GM12878 (cell line): ENCODE measurements at regions not wholly inside any gene's neighbourhood (a gene's known extent, or its start where the extent isn't known, plus 50 kb on each side); places are given as distances from the start of the nearest gene placed in this dataset. TPM values are rescaled to one million over a fixed set of nuclear protein-coding genes. Genes with fewer than 3 reads are reported as not detected.

Source experiments
- CEBPB ChIP-seq, 2 experiments: fragments of 150-350 bp in 1 of 2; IDR thresholded peaks; 2 replicates each; pipeline ENCODE4 v1.6.1; 2012 to 2014; ENCODE audit warnings: low read depth in 2 of 2, low read length in 2 of 2, borderline replicate concordance in 1 of 2, inconsistent platforms in 1 of 2
- EZH2 ChIP-seq: IDR thresholded peaks from 2 replicates; pipeline ENCODE4 v1.6.1; 2012; ENCODE audit warnings: low read depth, mild to moderate bottlenecking, control low read depth, inconsistent platforms, low read length, borderline replicate concordance; ENCODE audit not compliant: control insufficient read depth
- LARP7 ChIP-seq: fragments of 450-650 bp; IDR thresholded peaks from 2 replicates; pipeline ENCODE4 v1.6.1; 2017; ENCODE audit warnings: mild to moderate bottlenecking
- NR2F1 ChIP-seq: fragments of 450-650 bp; conservative IDR thresholded peaks from 2 replicates; pipeline ENCODE4 v1.6.1; 2017; ENCODE audit warnings: mild to moderate bottlenecking
- RELA ChIP-seq: fragments of 450-650 bp; IDR thresholded peaks from 2 replicates; pipeline ENCODE4 v1.8.0; 2014; ENCODE audit warnings: borderline replicate concordance; ENCODE audit not compliant: partially characterized antibody
- SMAD1 ChIP-seq: fragments of 450-650 bp; IDR thresholded peaks from 2 replicates; pipeline ENCODE4 v1.6.1; 2018; ENCODE audit warnings: mild to moderate bottlenecking, low read depth; ENCODE audit not compliant: partially characterized antibody
- SUZ12 ChIP-seq: fragments of 200-600 bp; sonication (generic); IDR thresholded peaks from one replicate; pipeline ENCODE4 v1.6.1; 2018; ENCODE audit warnings: antibody characterized with exemption, mild to moderate bottlenecking; ENCODE audit not compliant: unreplicated experiment
- TARDBP ChIP-seq: IDR thresholded peaks from 2 replicates; pipeline ENCODE4 v1.6.1; 2016; ENCODE audit warnings: borderline replicate concordance
- small RNA-seq: library from RNA; depleted of rRNA; stranded (forward); fragments of <200 nt; gene quantifications from one replicate; pipeline ENCODE3, GENCODE V24; 2014

- TF ChIP-seq EZH2 (no peak), SUZ12 (no peak), SMAD1 (no peak), RELA (no peak), LARP7 (no peak), CEBPB (IDR thresholded peaks at IDR 0.05; ENCODE audit: borderline replicate concordance in 1 of 2, low read depth in 2 of 2, low read length in 2 of 2) (no peak), TARDBP (no peak), NR2F1 (no peak)
- TF ChIP-seq, all 136 proteins: peak for 0
Measured at GRCh38 chr5:11955331-11955730, 51.1 kb upstream of the CTNND2 start (continued).

Small RNA genes in the stretch of these regions (small RNA-seq; reads per million reads assigned to genes)
- gene RNU6-679P = not detected
